Mesenchymal stem cell (in vitro differentiated cells and primary cell): ENCODE measurements at regions not wholly inside any gene's neighbourhood (a gene's known extent, or its start where the extent isn't known, plus 50 kb on each side); places are given as distances from the start of the nearest gene placed in this dataset.
A peak's percentile ranks its signal among the peaks of the same experiment; 100 is the strongest.

Experiments used
- DNase-seq: peaks from one replicate; pipeline ENCODE4 v3.0.0-alpha.2; 2013
- H2AFZ ChIP-seq: one replicate; pipeline ENCODE4 v1.6.1; 2013; ENCODE audit warnings: low read depth, mild to moderate bottlenecking, control low read depth, inconsistent platforms, low read length, moderate library complexity
- H2AK5ac ChIP-seq: 2 replicates; pipeline ENCODE4 v1.6.1; 2013; ENCODE audit warnings: low read length, moderate library complexity, mild to moderate bottlenecking, inconsistent platforms; ENCODE audit not compliant: severe bottlenecking
- H2BK120ac ChIP-seq: one replicate; pipeline ENCODE4 v1.6.1; 2013; ENCODE audit warnings: low read depth, mild to moderate bottlenecking, inconsistent platforms, low read length, moderate library complexity
- H2BK12ac ChIP-seq, 2 experiments: one replicate each; pipeline ENCODE4 v1.6.1; 2013; ENCODE audit warnings: inconsistent platforms in 2 of 2, low read length in 2 of 2, mild to moderate bottlenecking in 2 of 2, moderate library complexity in 2 of 2, control low read depth in 1 of 2
- H2BK15ac ChIP-seq: one replicate; pipeline ENCODE4 v1.6.1; 2013; ENCODE audit warnings: mild to moderate bottlenecking, low read depth, inconsistent platforms; ENCODE audit not compliant: poor library complexity, severe bottlenecking
- H2BK5ac ChIP-seq: 2 replicates; pipeline ENCODE4 v1.6.1; 2013; ENCODE audit warnings: low read depth, mild to moderate bottlenecking, low read length, control low read depth, inconsistent platforms; ENCODE audit not compliant: poor library complexity, severe bottlenecking
- H3K14ac ChIP-seq, 2 experiments: one replicate each; pipeline ENCODE4 v1.6.1; 2013; ENCODE audit warnings: inconsistent platforms in 2 of 2, low read length in 2 of 2, control low read depth in 1 of 2, mild to moderate bottlenecking in 1 of 2, moderate library complexity in 1 of 2
- H3K18ac ChIP-seq, 2 experiments: one replicate each; pipeline ENCODE4 v1.6.1; 2013; ENCODE audit warnings: inconsistent platforms in 2 of 2, low read length in 2 of 2, control low read depth in 1 of 2, low read depth in 1 of 2, mild to moderate bottlenecking in 1 of 2
- H3K23ac ChIP-seq, 2 experiments: one replicate each; pipeline ENCODE4 v1.6.1; 2013; ENCODE audit warnings: inconsistent platforms in 2 of 2, low read length in 2 of 2, mild to moderate bottlenecking in 2 of 2, moderate library complexity in 2 of 2, control low read depth in 1 of 2
- H3K27ac ChIP-seq: 2 replicates; pipeline ENCODE4 v1.5.1; 2013; ENCODE audit warnings: mild to moderate bottlenecking, moderate library complexity, low read length, control low read depth, inconsistent platforms; ENCODE audit not compliant: poor library complexity, severe bottlenecking
- H3K27me3 ChIP-seq, 2 experiments: 2 replicates each; pipeline versions ENCODE4 v1.6.1 to v1.7.0; 2013; ENCODE audit warnings: low read length in 2 of 2, mild to moderate bottlenecking in 2 of 2, moderate library complexity in 2 of 2, control low read depth in 1 of 2, inconsistent platforms in 1 of 2; ENCODE audit not compliant: control insufficient read depth in 1 of 2, insufficient read depth in 1 of 2
- H3K36me3 ChIP-seq, 2 experiments: 2 replicates each; pipeline versions ENCODE4 v1.6.1 to v1.7.0; 2013; ENCODE audit warnings: low read length in 2 of 2, control low read depth in 1 of 2, inconsistent platforms in 1 of 2, low read depth in 1 of 2, mild to moderate bottlenecking in 1 of 2; ENCODE audit not compliant: insufficient read depth in 2 of 2, control insufficient read depth in 1 of 2
- H3K4ac ChIP-seq, 2 experiments: one replicate each; pipeline ENCODE4 v1.6.1; 2013; ENCODE audit warnings: inconsistent platforms in 2 of 2, low read length in 2 of 2, mild to moderate bottlenecking in 2 of 2, moderate library complexity in 2 of 2, control low read depth in 1 of 2, low read depth in 1 of 2
- H3K4me1 ChIP-seq: 2 replicates; pipeline ENCODE4 v1.6.1; 2013; ENCODE audit warnings: low read depth, low read length, control low read depth; ENCODE audit not compliant: control insufficient read depth, insufficient read depth
- H3K4me2 ChIP-seq: 2 replicates; pipeline ENCODE4 v1.6.1; 2013; ENCODE audit warnings: low read length, mild to moderate bottlenecking, inconsistent platforms; ENCODE audit not compliant: poor library complexity, severe bottlenecking
- H3K4me3 ChIP-seq, 2 experiments: 2 replicates each; pipeline versions ENCODE4 v1.5.1 to v1.7.0; 2013; ENCODE audit warnings: low read length in 2 of 2, mild to moderate bottlenecking in 2 of 2, control low read depth in 1 of 2, low read depth in 1 of 2; ENCODE audit not compliant: insufficient read depth in 1 of 2
- H3K79me1 ChIP-seq: replicated peaks from 2 replicates; pipeline ENCODE4 v1.6.1; 2013; ENCODE audit warnings: mild to moderate bottlenecking, control low read depth, low read length, inconsistent platforms; ENCODE audit not compliant: poor library complexity, severe bottlenecking
- H3K9ac ChIP-seq: 2 replicates; pipeline ENCODE4 v1.7.0; 2013; ENCODE audit warnings: mild to moderate bottlenecking, low read length, moderate library complexity
- H3K9me3 ChIP-seq: 2 replicates; pipeline ENCODE4 v1.7.0; 2013; ENCODE audit warnings: mild to moderate bottlenecking, low read length; ENCODE audit not compliant: control insufficient read depth
- H4K8ac ChIP-seq: one replicate; pipeline ENCODE4 v1.6.1; 2013; ENCODE audit warnings: inconsistent platforms, mild to moderate bottlenecking, low read length, moderate library complexity
- H4K91ac ChIP-seq: one replicate; pipeline ENCODE4 v1.6.1; 2013; ENCODE audit warnings: mild to moderate bottlenecking, low read length, inconsistent platforms
- WGBS: methylation state at CpG from one replicate; pipeline ENCODE4 v1.1.7; 2013; ENCODE audit warnings: mixed read lengths; 5-methylcytosine and 5-hydroxymethylcytosine counted together

DNA sequence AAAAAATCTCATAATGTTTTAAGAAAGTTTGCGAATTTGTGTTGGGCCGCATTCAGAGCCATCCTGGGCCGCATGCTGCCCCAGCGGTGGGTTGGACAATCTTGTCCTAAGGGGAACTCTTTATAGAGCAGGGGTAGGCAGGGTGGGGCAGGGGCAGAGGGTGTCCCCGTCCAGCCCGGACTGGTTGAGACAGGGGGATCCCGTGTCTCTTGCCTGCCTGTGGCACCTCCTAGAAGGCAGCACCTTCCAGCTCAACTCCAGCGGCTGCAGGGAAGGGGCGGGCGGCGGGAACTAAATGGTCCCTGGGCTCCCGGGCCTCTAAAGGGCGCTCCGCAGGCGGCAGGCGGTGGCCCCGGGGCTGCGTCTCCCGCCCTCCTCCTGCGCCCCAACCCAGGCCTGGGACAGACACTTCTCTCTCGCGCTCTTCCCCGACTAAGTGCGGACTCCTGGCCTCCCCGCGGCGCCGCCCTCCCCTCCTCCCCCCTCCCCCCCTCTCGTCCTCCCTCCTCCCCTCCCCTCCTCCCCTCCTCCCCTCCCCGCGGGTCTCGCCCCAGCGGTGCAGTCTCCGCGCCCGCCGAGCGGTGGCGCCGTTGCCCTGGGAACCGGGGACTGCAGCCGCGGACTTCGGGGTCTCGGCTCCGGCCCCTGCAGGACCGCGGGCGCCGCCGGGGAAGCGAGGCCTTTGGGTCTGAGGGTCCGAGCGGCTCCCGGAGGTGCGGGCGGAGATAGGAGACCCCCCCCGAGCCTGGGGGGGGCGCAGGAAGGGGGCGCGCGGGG is 132.6 kb downstream of the MRPL36 start:
- WGBS = 14% methylated on average over 22 of the region's 62 CpGs
- no peak overlapping the region for H2BK5ac ChIP-seq
- H3K36me3 ChIP-seq = no peaks in the 10 kb centered on the region
- H2AK5ac ChIP-seq = no peak overlapping the region
- DNase-seq = no peak
- H3K4me1 ChIP-seq = peaks cover 5% of the 10 kb centered on the region
- H2BK120ac ChIP-seq = no peak overlapping the region
- H2BK15ac ChIP-seq = no peak overlapping the region
- H4K91ac ChIP-seq = no peak overlapping the region
- H3K27me3 ChIP-seq = peaks cover 64 to 75% of the 10 kb centered on the region in 2 experiments
- H3K9me3 ChIP-seq = no peaks in the 10 kb centered on the region
- H4K8ac ChIP-seq = peak overlapping the region; percentile 13
- H3K79me1 ChIP-seq = no peaks in the 10 kb centered on the region
- H3K4me3 ChIP-seq = no peak overlapping the region
- H3K4ac ChIP-seq = no peak overlapping the region
- no peak overlapping the region for H3K14ac ChIP-seq
- no peak overlapping the region for H2AFZ ChIP-seq
- no peak overlapping the region for H3K23ac ChIP-seq
- H2BK12ac ChIP-seq = no peak overlapping the region
- no peak overlapping the region for H3K18ac ChIP-seq
- no peak overlapping the region for H3K9ac ChIP-seq
- no peak overlapping the region for H3K4me2 ChIP-seq
- no peak overlapping the region for H3K27ac ChIP-seq

DNA sequence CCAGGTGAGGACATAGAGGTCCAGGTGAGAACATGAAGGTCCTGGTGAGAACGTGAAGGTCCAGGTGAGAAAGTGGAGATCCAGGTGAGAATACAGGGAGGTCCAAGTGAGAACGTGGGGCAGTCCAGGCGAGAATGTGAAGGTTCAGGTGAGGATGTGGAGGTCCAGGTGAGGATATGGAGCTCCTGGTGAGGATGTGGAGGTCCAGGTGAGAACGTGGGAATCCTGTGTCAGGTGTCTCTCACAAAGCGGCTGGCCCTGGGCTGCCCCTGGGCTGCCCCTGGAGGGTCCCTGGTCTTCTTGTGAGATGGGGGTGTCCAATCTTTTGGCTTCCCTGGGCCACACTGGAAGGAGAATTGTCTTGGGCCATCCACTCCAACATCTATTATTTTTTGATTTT is 133.4 kb downstream of the MRPL36 start:
- H2AFZ ChIP-seq = no peak overlapping the region
- no peak overlapping the region for H2BK120ac ChIP-seq
- H3K4me1 ChIP-seq = peaks cover 5% of the 10 kb centered on the region
- H4K8ac ChIP-seq = no peak overlapping the region
- H3K9me3 ChIP-seq = no peaks in the 10 kb centered on the region
- H2BK15ac ChIP-seq = no peak overlapping the region
- H3K27ac ChIP-seq = no peak overlapping the region
- H3K27me3 ChIP-seq = peaks cover 68 to 69% of the 10 kb centered on the region in 2 experiments
- H3K14ac ChIP-seq = no peak overlapping the region
- no peak for DNase-seq
- H3K18ac ChIP-seq = no peak overlapping the region
- 84% methylated on average over 3 of the region's 5 CpGs for WGBS
- no peak overlapping the region for H2BK5ac ChIP-seq
- no peak overlapping the region for H3K9ac ChIP-seq
- H3K23ac ChIP-seq = no peak overlapping the region
- H3K79me1 ChIP-seq = no peaks in the 10 kb centered on the region
- H3K36me3 ChIP-seq = no peaks in the 10 kb centered on the region
- no peak overlapping the region for H4K91ac ChIP-seq
- no peak overlapping the region for H2AK5ac ChIP-seq
- no peak overlapping the region for H3K4ac ChIP-seq
- no peak overlapping the region for H2BK12ac ChIP-seq
- no peak overlapping the region for H3K4me3 ChIP-seq
- no peak overlapping the region for H3K4me2 ChIP-seq

DNA sequence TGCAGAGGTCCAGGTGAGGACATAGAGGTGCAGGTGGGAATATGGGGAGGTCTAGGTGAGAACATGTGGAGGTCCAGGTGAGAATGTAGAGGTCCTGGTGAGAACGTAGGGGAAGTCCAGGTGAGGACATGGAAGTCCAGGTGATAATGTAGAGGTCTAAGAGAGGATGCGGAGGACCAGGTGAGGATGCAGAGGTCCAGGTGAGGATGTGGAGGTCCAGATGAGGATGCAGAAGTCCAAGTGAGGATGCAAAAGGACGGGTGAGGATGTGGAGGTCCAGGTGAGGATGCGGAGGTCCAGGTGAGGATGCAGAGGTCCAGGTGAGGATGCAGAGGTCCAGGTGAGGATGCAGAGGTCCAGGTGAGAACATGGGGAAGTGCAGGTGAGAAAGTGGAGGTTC is 133.8 kb downstream of the MRPL36 start:
- Histone ChIP-seq H3K9ac (no peak overlapping the region), H2BK5ac (no peak overlapping the region), H3K4me3 (no peak overlapping the region), H2BK15ac (no peak overlapping the region), H3K14ac (no peak overlapping the region), H4K91ac (no peak overlapping the region), H3K4me2 (no peak overlapping the region), H3K79me1 (no peaks in the 10 kb centered on the region), H2BK120ac (no peak overlapping the region), H3K27me3 (peaks cover 63 to 73% of the 10 kb centered on the region in 2 experiments), H2BK12ac (no peak overlapping the region), H2AK5ac (no peak overlapping the region), H3K4me1 (peaks cover 5% of the 10 kb centered on the region), H3K9me3 (no peaks in the 10 kb centered on the region), H2AFZ (no peak overlapping the region), H3K18ac (no peak overlapping the region), H3K4ac (no peak overlapping the region), H3K23ac (no peak overlapping the region), H3K36me3 (no peaks in the 10 kb centered on the region), H3K27ac (no peak overlapping the region), H4K8ac (no peak overlapping the region)
- 87% methylated on average over 4 of the region's 4 CpGs for WGBS
- no peak for DNase-seq

DNA sequence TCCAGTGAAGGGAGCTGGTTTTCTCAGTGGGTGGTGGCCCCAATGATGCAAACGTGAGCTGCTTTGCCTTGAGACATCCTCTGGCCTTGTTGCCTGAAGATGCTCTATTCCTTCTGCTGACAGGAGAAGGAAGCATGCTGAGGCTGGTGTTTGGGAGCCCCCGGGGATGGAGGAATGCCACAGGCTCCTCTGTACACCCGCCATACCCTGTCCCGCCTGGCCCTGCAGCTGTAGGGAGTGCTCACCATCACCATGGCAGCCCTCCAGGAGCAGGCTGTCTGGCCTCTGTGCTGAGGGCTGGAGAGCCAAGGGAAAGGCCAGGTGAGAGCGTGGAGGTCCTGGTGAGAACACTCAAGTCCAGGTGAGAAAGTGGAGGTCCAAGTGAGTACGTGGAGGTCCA is 134.4 kb downstream of the MRPL36 start:
- Histone ChIP-seq H3K27ac (no peak overlapping the region), H2AK5ac (no peak overlapping the region), H3K9me3 (no peaks in the 10 kb centered on the region), H3K79me1 (no peaks in the 10 kb centered on the region), H3K4me3 (no peak overlapping the region), H4K91ac (no peak overlapping the region), H3K9ac (no peak overlapping the region), H3K4me2 (no peak overlapping the region), H3K18ac (no peak overlapping the region), H3K36me3 (no peaks in the 10 kb centered on the region), H2BK5ac (no peak overlapping the region), H3K14ac (no peak overlapping the region), H3K23ac (no peak overlapping the region), H2AFZ (no peak overlapping the region), H2BK12ac (no peak overlapping the region), H2BK120ac (no peak overlapping the region), H3K4ac (no peak overlapping the region), H2BK15ac (no peak overlapping the region), H4K8ac (no peak overlapping the region), H3K4me1 (peaks cover 5% of the 10 kb centered on the region), H3K27me3 (peaks cover 58 to 78% of the 10 kb centered on the region in 2 experiments)
- DNase-seq = no peak
- WGBS = 72% methylated on average over 6 of the region's 6 CpGs
